LNCaP clone FGC (cell line): ENCODE measurements at regions not wholly inside any gene's neighbourhood (a gene's known extent, or its start where the extent isn't known, plus 50 kb on each side); places are given as distances from the start of the nearest gene placed in this dataset.

Source experiments
- DNase-seq: peaks from one replicate; pipeline ENCODE4 v3.0.0-alpha.2; 2011; ENCODE audit warnings: low read depth
- H3K4me3 ChIP-seq: 2 replicates; pipeline ENCODE4 v1.5.1; 2011; ENCODE audit warnings: mild to moderate bottlenecking, low read depth, low read length, control low read depth
- CTCF ChIP-seq: IDR thresholded peaks from 2 replicates; pipeline ENCODE4 v1.5.1; 2012; ENCODE audit warnings: mild to moderate bottlenecking; ENCODE audit not compliant: control insufficient read depth, insufficient read depth; ENCODE audit errors: extremely low read depth

- TF ChIP-seq CTCF = no peak
- H3K4me3 ChIP-seq = no peak overlapping the region
- no peak for DNase-seq
Measured at GRCh38 chr3:70392227-70392626, 79.8 kb upstream of the MDFIC2 start.

GRCh38 chr3:70387889-70388288 is 75.5 kb upstream of the MDFIC2 start:
- H3K4me3 ChIP-seq = no peak overlapping the region
- no peak for DNase-seq
- TF ChIP-seq CTCF = no peak

GRCh38 chr3:70386846-70387245 is 74.4 kb upstream of the MDFIC2 start:
- no peak for DNase-seq
- TF ChIP-seq CTCF = no peak
- H3K4me3 ChIP-seq = no peak overlapping the region

DNA sequence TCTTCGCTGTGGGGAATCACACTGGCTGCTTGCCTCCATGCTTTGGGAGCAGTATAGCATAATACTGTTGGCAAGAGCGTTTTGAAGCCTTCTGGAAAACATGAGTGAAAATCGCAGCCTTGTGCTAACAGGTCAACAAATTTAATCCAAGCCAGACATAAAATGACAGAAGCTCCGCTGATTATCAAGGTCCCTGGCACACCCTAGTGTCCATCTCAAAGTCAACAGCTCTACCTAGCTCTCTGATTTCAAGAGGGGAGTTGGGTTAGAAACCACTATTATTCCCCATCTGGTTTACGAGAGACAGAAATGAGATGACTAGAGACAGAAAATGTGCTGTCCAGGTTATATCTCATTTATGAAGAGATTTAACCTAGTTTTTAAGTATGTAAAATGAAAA is 73.6 kb upstream of the MDFIC2 start:
- DNase-seq = no peak
- no peak overlapping the region for H3K4me3 ChIP-seq
- TF ChIP-seq CTCF = no peak

DNA sequence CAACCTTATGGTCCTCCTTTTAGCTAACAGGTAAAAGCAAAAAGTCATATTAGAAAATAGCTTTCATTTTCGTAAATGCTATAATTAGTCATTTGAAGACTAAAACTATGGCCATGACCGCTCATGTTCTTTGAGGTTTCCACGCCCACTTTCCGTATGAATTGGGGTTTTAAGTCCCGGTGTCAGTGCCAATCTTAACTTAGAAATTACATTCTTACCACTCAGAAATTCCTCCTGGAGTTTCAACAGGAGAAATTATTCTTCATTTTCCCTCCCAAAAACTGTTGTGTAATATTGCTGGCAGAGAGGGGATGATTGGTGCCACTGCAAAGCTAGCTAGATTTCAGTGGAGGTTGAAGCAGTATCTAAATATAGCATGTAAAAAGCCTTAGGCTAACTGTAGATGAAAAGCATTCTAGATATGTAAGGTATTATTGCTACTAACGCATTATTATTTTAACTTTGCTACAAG is 71.0 kb upstream of the MDFIC2 start:
- TF ChIP-seq CTCF = no peak
- no peak for DNase-seq
- H3K4me3 ChIP-seq = no peak overlapping the region

- no peak overlapping the region for H3K4me3 ChIP-seq
- no peak for DNase-seq
- no peak for TF ChIP-seq CTCF
Measured at GRCh38 chr3:70374179-70374578, 61.7 kb upstream of the MDFIC2 start.
